ENCODE measurements at regions not wholly inside any gene's neighbourhood (a gene's known extent, or its start where the extent isn't known, plus 50 kb on each side); places are given as distances from the start of the nearest gene placed in this dataset.

DNA sequence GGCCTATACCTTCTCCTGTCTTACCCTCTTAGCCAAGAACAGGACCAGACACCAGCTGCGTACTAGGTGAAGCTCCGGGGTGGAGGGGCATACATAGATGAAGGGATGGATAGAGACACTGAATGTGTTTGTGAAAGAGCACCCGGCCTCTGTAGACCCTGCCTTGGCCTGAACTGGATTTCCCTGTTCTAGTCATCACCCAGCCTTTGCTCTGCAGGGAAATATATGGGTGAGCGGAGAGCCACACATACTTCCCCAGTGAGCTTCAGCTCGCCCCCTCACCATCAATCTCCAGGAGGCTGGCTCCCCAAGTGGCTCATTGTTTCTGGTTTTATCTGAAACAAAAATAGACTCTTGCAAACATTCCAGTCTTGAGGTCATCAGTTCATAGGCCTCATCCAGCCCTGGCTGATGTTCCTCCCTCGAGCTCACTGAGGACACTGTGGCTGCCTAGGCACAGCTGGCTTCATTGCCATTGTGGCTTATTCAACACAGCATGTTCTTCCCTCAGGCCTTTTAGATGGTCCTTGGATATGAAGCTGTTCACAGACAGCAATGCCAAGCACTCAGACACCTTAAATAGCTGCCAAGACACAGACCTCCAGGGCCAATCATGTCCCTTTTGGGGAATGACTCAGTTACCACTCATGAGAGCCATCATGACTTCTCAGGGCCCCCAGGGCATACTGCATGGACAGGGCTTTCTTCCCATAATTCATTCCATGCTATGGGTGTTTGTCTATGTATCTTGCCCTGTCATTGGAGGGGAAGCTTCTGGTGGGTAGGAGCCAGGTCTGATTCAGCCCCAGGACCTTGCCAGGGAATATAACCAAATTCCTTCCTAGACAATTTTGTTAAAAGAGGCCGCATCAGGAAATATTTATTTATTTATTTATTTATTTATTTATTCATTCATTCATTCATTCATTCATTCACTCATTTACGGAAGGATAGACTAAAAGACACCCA is 82.4 kb downstream of the TTC32 start:
- TF ChIP-seq, protein P1, sequence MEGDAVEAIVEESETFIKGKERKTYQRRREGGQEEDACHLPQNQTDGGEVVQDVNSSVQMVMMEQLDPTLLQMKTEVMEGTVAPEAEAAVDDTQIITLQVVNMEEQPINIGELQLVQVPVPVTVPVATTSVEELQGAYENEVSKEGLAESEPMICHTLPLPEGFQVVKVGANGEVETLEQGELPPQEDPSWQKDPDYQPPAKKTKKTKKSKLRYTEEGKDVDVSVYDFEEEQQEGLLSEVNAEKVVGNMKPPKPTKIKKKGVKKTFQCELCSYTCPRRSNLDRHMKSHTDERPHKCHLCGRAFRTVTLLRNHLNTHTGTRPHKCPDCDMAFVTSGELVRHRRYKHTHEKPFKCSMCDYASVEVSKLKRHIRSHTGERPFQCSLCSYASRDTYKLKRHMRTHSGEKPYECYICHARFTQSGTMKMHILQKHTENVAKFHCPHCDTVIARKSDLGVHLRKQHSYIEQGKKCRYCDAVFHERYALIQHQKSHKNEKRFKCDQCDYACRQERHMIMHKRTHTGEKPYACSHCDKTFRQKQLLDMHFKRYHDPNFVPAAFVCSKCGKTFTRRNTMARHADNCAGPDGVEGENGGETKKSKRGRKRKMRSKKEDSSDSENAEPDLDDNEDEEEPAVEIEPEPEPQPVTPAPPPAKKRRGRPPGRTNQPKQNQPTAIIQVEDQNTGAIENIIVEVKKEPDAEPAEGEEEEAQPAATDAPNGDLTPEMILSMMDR (IDR thresholded peaks at IDR 0.05; ENCODE audit: borderline replicate concordance, insufficient read depth, low read depth, low read length) = no peak
- H3K4me3 ChIP-seq (ENCODE audit: low read depth, low read length) = no peak overlapping the region

- H3K4me3 ChIP-seq (ENCODE audit: low read depth, low read length) = no peak overlapping the region
- TF ChIP-seq, protein P1 (IDR thresholded peaks at IDR 0.05; ENCODE audit: borderline replicate concordance, insufficient read depth, low read depth, low read length) = no peak
Observed at GRCh38 chr2:19818543-19818942, 83.2 kb downstream of the TTC32 start.

DNA sequence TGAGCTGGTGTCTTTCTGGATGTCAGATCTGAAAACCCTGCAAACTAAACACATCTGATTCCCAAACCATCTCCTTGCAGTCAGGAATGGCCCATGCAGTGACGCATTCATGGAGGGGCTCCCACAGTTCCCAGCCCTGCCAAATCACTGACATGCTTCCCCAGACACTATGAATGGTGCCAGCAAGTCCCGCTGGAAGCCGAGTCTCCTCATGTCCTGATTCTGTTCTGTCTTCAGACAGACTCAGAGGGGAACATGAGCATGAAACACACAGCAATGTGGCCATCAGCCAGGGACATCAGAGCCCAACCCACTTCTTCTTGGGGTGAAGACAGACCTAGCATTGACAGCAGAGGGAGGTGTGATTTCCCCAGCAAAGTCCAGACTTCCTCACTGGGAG is 83.7 kb downstream of the TTC32 start:
- TF ChIP-seq, protein P1 (IDR thresholded peaks at IDR 0.05; ENCODE audit: borderline replicate concordance, insufficient read depth, low read depth, low read length) = no peak
- H3K4me3 ChIP-seq (ENCODE audit: low read depth, low read length) = no peak overlapping the region

DNA sequence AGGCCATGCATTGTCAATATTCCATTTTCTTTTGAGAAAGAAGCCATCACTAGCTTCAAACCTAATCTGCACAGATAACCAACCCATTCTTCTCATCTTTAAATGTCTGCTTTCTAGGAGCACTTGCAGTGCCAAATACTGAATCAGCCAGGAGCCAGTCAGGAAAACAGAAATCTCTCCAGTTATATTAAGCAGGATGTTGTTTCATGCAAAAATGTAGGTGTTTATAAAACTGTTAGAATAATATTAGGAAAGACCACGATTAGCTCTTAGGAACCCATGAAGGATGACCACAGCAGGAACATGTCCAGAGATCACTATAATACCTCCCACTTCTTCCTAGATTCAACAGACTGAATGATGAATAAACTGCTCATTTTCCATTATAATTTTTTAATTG is 86.0 kb downstream of the TTC32 start:
- TF ChIP-seq, protein P1 (IDR thresholded peaks at IDR 0.05; ENCODE audit: borderline replicate concordance, insufficient read depth, low read depth, low read length) = no peak
- H3K4me3 ChIP-seq (ENCODE audit: low read depth, low read length) = no peak overlapping the region

- no peak overlapping the region for H3K4me3 ChIP-seq (ENCODE audit: low read depth, low read length)
- TF ChIP-seq, protein P1 (IDR thresholded peaks at IDR 0.05; ENCODE audit: borderline replicate concordance, insufficient read depth, low read depth, low read length) = no peak
Observed at GRCh38 chr2:19812166-19812565, 89.6 kb downstream of the TTC32 start.

DNA sequence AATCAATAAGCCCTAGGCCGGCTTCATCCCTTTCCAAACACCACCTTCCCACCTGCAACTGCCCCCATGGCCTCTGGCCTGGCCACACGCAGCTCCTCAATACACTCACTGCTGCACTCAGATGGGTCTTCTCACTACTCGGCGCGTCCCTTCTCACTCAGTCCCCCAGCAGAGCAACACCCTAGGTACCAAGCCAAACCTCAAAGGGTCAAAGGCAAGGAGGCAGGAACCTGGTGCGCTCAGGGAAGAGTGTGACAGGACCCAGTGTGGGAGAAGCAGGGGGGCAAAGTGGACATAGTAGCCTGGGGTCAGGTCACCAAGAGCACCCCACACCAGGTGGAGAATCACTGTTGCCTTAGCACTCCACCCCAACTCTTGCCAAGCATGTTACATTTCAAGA is 90.6 kb downstream of the TTC32 start:
- TF ChIP-seq, protein P1 (IDR thresholded peaks at IDR 0.05; ENCODE audit: borderline replicate concordance, insufficient read depth, low read depth, low read length) = no peak

GRCh38 chr2:19810637-19811036 is 91.1 kb downstream of the TTC32 start:
- no peak overlapping the region for H3K4me3 ChIP-seq (ENCODE audit: low read depth, low read length)
- TF ChIP-seq, protein P1 (IDR thresholded peaks at IDR 0.05; ENCODE audit: borderline replicate concordance, insufficient read depth, low read depth, low read length) = no peak

More for the DNA sequence above, 90.6 kb downstream of the TTC32 start:
- H3K4me3 ChIP-seq (ENCODE audit: low read depth, low read length) = no peak overlapping the region
